Keratinocyte (primary cell): ENCODE measurements at regions not wholly inside any gene's neighbourhood (a gene's known extent, or its start where the extent isn't known, plus 50 kb on each side); places are given as distances from the start of the nearest gene placed in this dataset.

Experiments used
- DNase-seq: peaks from one replicate; pipeline ENCODE4 v3.0.0-alpha.2; 2011; ENCODE audit warnings: low read depth, missing footprints, low spot score
- FAIRE-seq: peaks from 2 replicates; lab custom pipeline; 2011; peaks lifted over from hg19 to GRCh38; lab: Jason Lieb, UNC
- H2AFZ ChIP-seq: 2 replicates; pipeline ENCODE4 v1.6.0; 2012; ENCODE audit warnings: low read length, control low read depth, inconsistent platforms; ENCODE audit not compliant: control insufficient read depth
- H3K27ac ChIP-seq: 2 replicates; pipeline ENCODE4 v1.5.1; 2011; ENCODE audit warnings: low read length; ENCODE audit not compliant: control insufficient read depth, insufficient read depth
- H3K27me3 ChIP-seq: 3 replicates; pipeline ENCODE4 v1.6.0; 2011; ENCODE audit warnings: low read length; ENCODE audit not compliant: control insufficient read depth, insufficient read depth; ENCODE audit errors: extremely low read depth
- H3K36me3 ChIP-seq, 2 experiments: 2 replicates in 1 of 2; 3 replicates in 1 of 2; pipeline ENCODE4 v1.5.1; 2011; ENCODE audit warnings: low read length in 2 of 2, mild to moderate bottlenecking in 1 of 2; ENCODE audit not compliant: control insufficient read depth in 2 of 2, insufficient read depth in 2 of 2; ENCODE audit errors: extremely low read depth in 1 of 2
- H3K4me1 ChIP-seq: 3 replicates; pipeline ENCODE4 v1.5.1; 2011; ENCODE audit warnings: low read length; ENCODE audit not compliant: control insufficient read depth, insufficient read depth; ENCODE audit errors: extremely low read depth
- H3K4me2 ChIP-seq: 3 replicates; pipeline ENCODE4 v1.6.0; 2011; ENCODE audit warnings: low read depth, low read length; ENCODE audit not compliant: control insufficient read depth, insufficient read depth; ENCODE audit errors: extremely low read depth
- H3K4me3 ChIP-seq, 3 experiments: fragments of 200-600 bp in 1 of 3; sonication (generic) in 1 of 3; 2 replicates in 2 of 3; 3 replicates in 1 of 3; pipeline ENCODE4 v1.5.1; 2011 to 2016; ENCODE audit warnings: low read length in 3 of 3, mild to moderate bottlenecking in 3 of 3, control low read depth in 2 of 3, inconsistent platforms in 1 of 3, low read depth in 1 of 3, mixed read lengths in 1 of 3, mixed run types in 1 of 3, moderate library complexity in 1 of 3; ENCODE audit not compliant: control insufficient read depth in 2 of 3, insufficient read depth in 2 of 3; ENCODE audit errors: extremely low read depth in 1 of 3
- H3K79me2 ChIP-seq: 2 replicates; pipeline ENCODE4 v1.6.0; 2012; ENCODE audit warnings: low read length; ENCODE audit not compliant: control insufficient read depth, insufficient read depth
- H3K9ac ChIP-seq: 3 replicates; pipeline ENCODE4 v1.6.0; 2011; ENCODE audit warnings: low read length; ENCODE audit not compliant: control insufficient read depth, insufficient read depth; ENCODE audit errors: extremely low read depth
- H3K9me1 ChIP-seq: 3 replicates; pipeline ENCODE4 v1.6.0; 2011; ENCODE audit warnings: low read length; ENCODE audit not compliant: control insufficient read depth, insufficient read depth; ENCODE audit errors: extremely low read depth
- H3K9me3 ChIP-seq: 2 replicates; pipeline ENCODE4 v1.5.1; 2012; ENCODE audit warnings: low read depth, low read length; ENCODE audit not compliant: control insufficient read depth
- H4K20me1 ChIP-seq: 3 replicates; pipeline ENCODE4 v1.6.0; 2011; ENCODE audit warnings: low read length; ENCODE audit not compliant: control insufficient read depth, insufficient read depth; ENCODE audit errors: extremely low read depth
- CTCF ChIP-seq, 3 experiments: IDR thresholded peaks in 1 of 3; conservative IDR thresholded peaks in 1 of 3; optimal IDR thresholded peaks in 1 of 3; 2 replicates in 2 of 3; 3 replicates in 1 of 3; pipeline versions ENCODE3 to v1.5.1; 2011; ENCODE audit warnings: low read length in 3 of 3, mild to moderate bottlenecking in 3 of 3, moderate library complexity in 2 of 3, control low read depth in 1 of 3, inconsistent platforms in 1 of 3; ENCODE audit not compliant: insufficient read depth in 2 of 3; ENCODE audit errors: extremely low read depth in 1 of 3
- EZH2 ChIP-seq: IDR thresholded peaks from one replicate; pipeline ENCODE4 v1.6.1; 2012; ENCODE audit warnings: inconsistent platforms, mild to moderate bottlenecking, low read length, moderate library complexity
- dilution Hi-C: fragments of 300-500 bp; cut with MboI; formaldehyde crosslinking; loops from one replicate; pipeline ENCODE4 v1.7.0; 2020; ENCODE audit warnings: low sequenced_read_pairs; ENCODE audit not compliant: extremely low pct_ligation_motif_present

DNA sequence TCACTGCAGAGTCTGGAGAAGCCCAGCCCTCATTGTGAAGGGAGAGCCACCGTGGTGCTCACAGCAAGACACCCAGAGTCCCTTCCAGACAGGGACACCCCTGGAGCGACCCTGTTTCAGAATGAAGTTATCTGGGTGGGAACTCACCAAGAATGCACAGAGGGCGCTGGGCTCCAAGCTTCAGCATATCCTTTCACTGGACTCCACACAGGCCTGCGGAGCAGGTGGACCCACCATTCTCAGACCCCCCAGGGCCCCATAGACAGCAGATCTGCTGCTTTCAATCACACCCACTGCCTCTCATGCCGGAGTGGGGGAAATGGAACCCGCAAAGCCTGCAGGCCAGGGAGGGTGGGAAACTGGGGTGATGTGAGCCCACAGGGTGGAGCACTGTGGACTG is 87.8 kb downstream of the RRM2 start:
- H3K27me3 ChIP-seq: no peaks in the 10 kb centered on the region
- no peaks in the 10 kb centered on the region for H3K4me1 ChIP-seq
- no peak overlapping the region for H3K27ac ChIP-seq
- H2AFZ ChIP-seq: no peak overlapping the region
- H3K4me3 ChIP-seq: no peak overlapping the region
- H3K9me1 ChIP-seq: no peaks in the 10 kb centered on the region
- H3K9me3 ChIP-seq: no peaks in the 10 kb centered on the region
- no peak for TF ChIP-seq EZH2
- TF ChIP-seq CTCF (optimal IDR thresholded peaks at IDR 0.05 in 1 of 3, IDR thresholded peaks at IDR 0.05 in 1 of 3, conservative IDR thresholded peaks at IDR 0.05 in 1 of 3; ENCODE audit: extremely low read depth in 1 of 3, insufficient read depth in 2 of 3, low read length in 3 of 3): no peak
- no peak overlapping the region for H3K9ac ChIP-seq
- no peaks in the 10 kb centered on the region for H4K20me1 ChIP-seq
- no peak for DNase-seq
- dilution Hi-C loops: no loop called here
- H3K36me3 ChIP-seq: no peaks in the 10 kb centered on the region
- FAIRE-seq: no peak
- no peaks in the 10 kb centered on the region for H3K79me2 ChIP-seq
- no peak overlapping the region for H3K4me2 ChIP-seq

GRCh38 chr2:10211844-10212422 is 89.4 kb downstream of the RRM2 start:
- Histone ChIP-seq H3K4me3 (no peak overlapping the region), H3K36me3 (no peaks in the 10 kb centered on the region), H3K9me3 (no peaks in the 10 kb centered on the region), H3K9me1 (no peaks in the 10 kb centered on the region), H3K27me3 (peaks cover 4% of the 10 kb centered on the region), H3K79me2 (no peaks in the 10 kb centered on the region), H2AFZ (no peak overlapping the region), H3K4me1 (no peaks in the 10 kb centered on the region), H3K9ac (no peak overlapping the region), H3K4me2 (no peak overlapping the region), H3K27ac (no peak overlapping the region), H4K20me1 (no peaks in the 10 kb centered on the region)
- TF ChIP-seq CTCF (optimal IDR thresholded peaks at IDR 0.05 in 1 of 3, IDR thresholded peaks at IDR 0.05 in 1 of 3, conservative IDR thresholded peaks at IDR 0.05 in 1 of 3; ENCODE audit: extremely low read depth in 1 of 3, insufficient read depth in 2 of 3, low read length in 3 of 3) (no peak), EZH2 (no peak)
- DNase-seq: no peak
- FAIRE-seq: no peak
- dilution Hi-C loops: no loop called here
